ENCODE measurements at regions not wholly inside any gene's neighbourhood (a gene's known extent, or its start where the extent isn't known, plus 50 kb on each side); places are given as distances from the start of the nearest gene placed in this dataset.

GRCh38 chr3:153680526-153680925 lies 440.7 kb upstream of the ARHGEF26 start:
- no peak overlapping the region for H3K27ac ChIP-seq (ENCODE audit: low read depth, low read length)
- H3K36me3 ChIP-seq (ENCODE audit: control insufficient read depth in 1 of 2, insufficient read depth in 2 of 2, low read length in 2 of 2): no peaks in the 10 kb centered on the region
- no peak overlapping the region for H3K4me3 ChIP-seq (ENCODE audit: low read depth in 1 of 2, low read length in 2 of 2)
- H3K4me1 ChIP-seq (ENCODE audit: control insufficient read depth in 1 of 2, insufficient read depth in 2 of 2, low read length in 2 of 2): no peaks in the 10 kb centered on the region
- H3K9ac ChIP-seq (ENCODE audit: low read depth in 1 of 2, low read length in 2 of 2): no peak overlapping the region
- no peaks in the 10 kb centered on the region for H3K27me3 ChIP-seq (ENCODE audit: control insufficient read depth in 1 of 2, insufficient read depth in 2 of 2, low read length in 2 of 2)
- H3K9me3 ChIP-seq (ENCODE audit: control insufficient read depth in 1 of 2, low read length in 2 of 2): no peaks in the 10 kb centered on the region

DNA sequence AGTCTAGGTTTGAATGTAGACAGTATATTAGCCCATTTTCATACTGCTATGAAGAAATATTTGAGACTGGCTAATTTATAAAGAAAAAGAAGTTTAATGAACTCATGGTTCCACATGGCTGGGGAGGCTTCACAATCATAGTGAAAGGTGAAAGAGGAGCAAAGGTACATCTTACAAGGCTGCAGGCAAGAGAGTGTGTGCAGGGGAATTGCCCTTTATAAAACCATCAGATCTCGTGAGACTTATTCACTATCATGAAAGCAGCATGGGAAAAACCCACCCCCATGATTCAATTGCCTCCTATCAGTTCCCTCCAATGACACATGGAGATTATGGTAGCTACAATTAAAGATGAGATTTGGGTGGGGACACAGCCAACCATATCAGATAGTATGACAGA lies 440.1 kb upstream of the ARHGEF26 start:
- H3K9me3 ChIP-seq (ENCODE audit: control insufficient read depth in 1 of 2, low read length in 2 of 2): no peaks in the 10 kb centered on the region
- no peaks in the 10 kb centered on the region for H3K36me3 ChIP-seq (ENCODE audit: control insufficient read depth in 1 of 2, insufficient read depth in 2 of 2, low read length in 2 of 2)
- H3K9ac ChIP-seq (ENCODE audit: low read depth in 1 of 2, low read length in 2 of 2): no peak overlapping the region
- no peak overlapping the region for H3K27ac ChIP-seq (ENCODE audit: low read depth, low read length)
- H3K4me3 ChIP-seq (ENCODE audit: low read depth in 1 of 2, low read length in 2 of 2): no peak overlapping the region
- no peaks in the 10 kb centered on the region for H3K27me3 ChIP-seq (ENCODE audit: control insufficient read depth in 1 of 2, insufficient read depth in 2 of 2, low read length in 2 of 2)
- no peaks in the 10 kb centered on the region for H3K4me1 ChIP-seq (ENCODE audit: control insufficient read depth in 1 of 2, insufficient read depth in 2 of 2, low read length in 2 of 2)

DNA sequence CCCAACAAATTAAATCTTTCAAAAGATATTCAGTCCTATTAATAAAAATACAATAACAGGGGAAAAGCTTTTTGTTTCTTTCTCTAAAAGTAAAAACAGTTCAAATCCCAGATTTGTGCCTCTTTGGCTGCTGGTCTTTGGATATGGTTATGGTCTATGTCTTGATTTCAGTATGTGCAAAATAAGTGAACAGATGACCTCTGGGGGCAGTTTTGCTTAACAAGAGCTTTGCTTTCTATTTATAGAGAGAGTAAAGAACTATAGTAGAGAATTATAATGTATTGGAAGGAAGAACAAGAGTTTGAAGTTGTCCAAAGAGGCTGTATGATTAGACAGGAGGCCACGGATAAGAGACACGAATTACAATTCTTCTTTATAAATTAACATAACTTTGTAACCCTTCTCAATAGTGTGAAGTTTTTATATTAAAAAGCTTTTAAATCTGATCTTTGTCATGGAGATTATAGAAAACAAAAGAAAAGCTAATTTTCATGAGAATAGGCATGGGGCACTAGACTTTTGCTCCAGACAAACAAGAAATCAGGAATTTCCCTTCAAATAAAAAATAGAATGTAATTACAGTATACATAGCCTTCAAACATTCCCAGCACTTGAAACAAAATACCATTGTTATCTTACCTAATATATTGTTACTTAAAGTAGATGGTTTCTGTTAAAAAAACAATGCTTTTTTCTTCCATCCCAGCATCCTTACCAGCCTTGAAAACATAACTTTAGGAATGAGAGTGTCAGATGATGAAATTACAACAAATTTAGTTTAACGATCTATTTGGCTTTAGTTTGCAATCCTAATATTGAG lies 432.7 kb upstream of the ARHGEF26 start:
- Histone ChIP-seq H3K9me3 (ENCODE audit: control insufficient read depth in 1 of 2, low read length in 2 of 2) (no peaks in the 10 kb centered on the region), H3K27ac (ENCODE audit: low read depth, low read length) (no peak overlapping the region), H3K27me3 (ENCODE audit: control insufficient read depth in 1 of 2, insufficient read depth in 2 of 2, low read length in 2 of 2) (no peaks in the 10 kb centered on the region), H3K9ac (ENCODE audit: low read depth in 1 of 2, low read length in 2 of 2) (no peak overlapping the region), H3K4me1 (ENCODE audit: control insufficient read depth in 1 of 2, insufficient read depth in 2 of 2, low read length in 2 of 2) (no peaks in the 10 kb centered on the region), H3K36me3 (ENCODE audit: control insufficient read depth in 1 of 2, insufficient read depth in 2 of 2, low read length in 2 of 2) (no peaks in the 10 kb centered on the region), H3K4me3 (ENCODE audit: low read depth in 1 of 2, low read length in 2 of 2) (no peak overlapping the region)

- Histone ChIP-seq H3K27ac (ENCODE audit: low read depth, low read length) (no peak overlapping the region), H3K27me3 (ENCODE audit: control insufficient read depth in 1 of 2, insufficient read depth in 2 of 2, low read length in 2 of 2) (no peaks in the 10 kb centered on the region), H3K9me3 (ENCODE audit: control insufficient read depth in 1 of 2, low read length in 2 of 2) (no peaks in the 10 kb centered on the region), H3K36me3 (ENCODE audit: control insufficient read depth in 1 of 2, insufficient read depth in 2 of 2, low read length in 2 of 2) (no peaks in the 10 kb centered on the region), H3K4me1 (ENCODE audit: control insufficient read depth in 1 of 2, insufficient read depth in 2 of 2, low read length in 2 of 2) (no peaks in the 10 kb centered on the region), H3K9ac (ENCODE audit: low read depth in 1 of 2, low read length in 2 of 2) (no peak overlapping the region), H3K4me3 (ENCODE audit: low read depth in 1 of 2, low read length in 2 of 2) (no peak overlapping the region)
Observed at GRCh38 chr3:153693207-153693606, 428.0 kb upstream of the ARHGEF26 start.

DNA sequence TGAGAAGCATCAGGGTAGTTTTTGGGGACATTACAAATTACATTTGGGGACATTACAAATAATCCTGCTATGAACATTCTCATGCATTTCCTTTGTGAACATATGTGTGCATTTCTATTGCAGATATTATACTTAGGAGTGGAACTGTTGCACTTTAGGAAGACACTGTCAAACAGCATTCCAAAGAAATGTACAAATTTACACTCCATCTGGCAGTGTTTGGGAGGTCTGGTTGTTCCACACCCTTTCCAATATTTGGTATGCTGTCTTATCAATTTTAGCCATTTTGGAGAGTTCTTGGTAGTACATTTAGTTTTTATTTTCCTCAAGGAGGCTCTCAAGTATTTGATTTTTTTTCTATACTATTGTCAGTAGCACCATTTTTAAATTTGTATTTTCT lies 419.1 kb upstream of the ARHGEF26 start:
- Histone ChIP-seq H3K27ac (ENCODE audit: low read depth, low read length) (no peak overlapping the region), H3K4me1 (ENCODE audit: control insufficient read depth in 1 of 2, insufficient read depth in 2 of 2, low read length in 2 of 2) (no peaks in the 10 kb centered on the region), H3K27me3 (ENCODE audit: control insufficient read depth in 1 of 2, insufficient read depth in 2 of 2, low read length in 2 of 2) (no peaks in the 10 kb centered on the region), H3K4me3 (ENCODE audit: low read depth in 1 of 2, low read length in 2 of 2) (no peak overlapping the region), H3K9ac (ENCODE audit: low read depth in 1 of 2, low read length in 2 of 2) (no peak overlapping the region), H3K36me3 (ENCODE audit: control insufficient read depth in 1 of 2, insufficient read depth in 2 of 2, low read length in 2 of 2) (no peaks in the 10 kb centered on the region), H3K9me3 (ENCODE audit: control insufficient read depth in 1 of 2, low read length in 2 of 2) (no peaks in the 10 kb centered on the region)

DNA sequence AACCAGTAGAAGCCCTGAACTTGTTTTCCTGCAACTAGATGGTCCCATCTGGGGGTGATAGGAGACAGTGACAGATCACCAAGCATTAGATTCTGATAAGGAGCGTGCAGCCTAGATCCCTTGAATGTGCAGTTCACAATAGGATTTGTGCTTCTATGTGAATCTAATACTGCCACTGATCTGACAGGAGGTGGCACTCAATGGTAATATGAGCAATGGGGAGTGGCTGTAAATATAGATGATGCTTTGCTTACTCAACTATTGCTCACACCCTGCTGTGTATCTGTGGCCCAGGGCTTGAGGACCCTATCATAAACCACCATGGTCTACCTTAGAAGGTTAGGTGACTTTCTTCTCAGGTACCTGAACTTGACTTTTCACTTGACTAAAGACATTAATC lies 417.1 kb upstream of the ARHGEF26 start:
- no peak overlapping the region for H3K4me3 ChIP-seq (ENCODE audit: low read depth in 1 of 2, low read length in 2 of 2)

GRCh38 chr3:153706706-153707105 lies 414.5 kb upstream of the ARHGEF26 start:
- Histone ChIP-seq H3K36me3 (ENCODE audit: control insufficient read depth in 1 of 2, insufficient read depth in 2 of 2, low read length in 2 of 2) (no peaks in the 10 kb centered on the region), H3K27me3 (ENCODE audit: control insufficient read depth in 1 of 2, insufficient read depth in 2 of 2, low read length in 2 of 2) (peaks cover 0 to 2% of the 10 kb centered on the region in 2 donors), H3K27ac (ENCODE audit: low read depth, low read length) (no peak overlapping the region), H3K4me3 (ENCODE audit: low read depth in 1 of 2, low read length in 2 of 2) (no peak overlapping the region), H3K9ac (ENCODE audit: low read depth in 1 of 2, low read length in 2 of 2) (no peak overlapping the region), H3K4me1 (ENCODE audit: control insufficient read depth in 1 of 2, insufficient read depth in 2 of 2, low read length in 2 of 2) (no peaks in the 10 kb centered on the region), H3K9me3 (ENCODE audit: control insufficient read depth in 1 of 2, low read length in 2 of 2) (no peaks in the 10 kb centered on the region)

More for the DNA sequence above, 417.1 kb upstream of the ARHGEF26 start:
- Histone ChIP-seq H3K27me3 (ENCODE audit: control insufficient read depth in 1 of 2, insufficient read depth in 2 of 2, low read length in 2 of 2) (peaks cover 0 to 2% of the 10 kb centered on the region in 2 donors), H3K9ac (ENCODE audit: low read depth in 1 of 2, low read length in 2 of 2) (no peak overlapping the region), H3K4me1 (ENCODE audit: control insufficient read depth in 1 of 2, insufficient read depth in 2 of 2, low read length in 2 of 2) (no peaks in the 10 kb centered on the region), H3K27ac (ENCODE audit: low read depth, low read length) (no peak overlapping the region), H3K9me3 (ENCODE audit: control insufficient read depth in 1 of 2, low read length in 2 of 2) (no peaks in the 10 kb centered on the region), H3K36me3 (ENCODE audit: control insufficient read depth in 1 of 2, insufficient read depth in 2 of 2, low read length in 2 of 2) (no peaks in the 10 kb centered on the region)

- Histone ChIP-seq H3K27me3 (ENCODE audit: control insufficient read depth in 1 of 2, insufficient read depth in 2 of 2, low read length in 2 of 2) (no peaks in the 10 kb centered on the region), H3K36me3 (ENCODE audit: control insufficient read depth in 1 of 2, insufficient read depth in 2 of 2, low read length in 2 of 2) (no peaks in the 10 kb centered on the region), H3K27ac (ENCODE audit: low read depth, low read length) (no peak overlapping the region), H3K9ac (ENCODE audit: low read depth in 1 of 2, low read length in 2 of 2) (no peak overlapping the region), H3K4me1 (ENCODE audit: control insufficient read depth in 1 of 2, insufficient read depth in 2 of 2, low read length in 2 of 2) (no peaks in the 10 kb centered on the region), H3K9me3 (ENCODE audit: control insufficient read depth in 1 of 2, low read length in 2 of 2) (no peaks in the 10 kb centered on the region), H3K4me3 (ENCODE audit: low read depth in 1 of 2, low read length in 2 of 2) (no peak overlapping the region)
Observed at GRCh38 chr3:153714016-153714415, 407.2 kb upstream of the ARHGEF26 start.

GRCh38 chr3:153714588-153715290 lies 406.5 kb upstream of the ARHGEF26 start:
- Histone ChIP-seq H3K36me3 (ENCODE audit: control insufficient read depth in 1 of 2, insufficient read depth in 2 of 2, low read length in 2 of 2) (no peaks in the 10 kb centered on the region), H3K27ac (ENCODE audit: low read depth, low read length) (no peak overlapping the region), H3K9me3 (ENCODE audit: control insufficient read depth in 1 of 2, low read length in 2 of 2) (no peaks in the 10 kb centered on the region), H3K9ac (ENCODE audit: low read depth in 1 of 2, low read length in 2 of 2) (no peak overlapping the region), H3K4me3 (ENCODE audit: low read depth in 1 of 2, low read length in 2 of 2) (no peak overlapping the region), H3K27me3 (ENCODE audit: control insufficient read depth in 1 of 2, insufficient read depth in 2 of 2, low read length in 2 of 2) (no peaks in the 10 kb centered on the region), H3K4me1 (ENCODE audit: control insufficient read depth in 1 of 2, insufficient read depth in 2 of 2, low read length in 2 of 2) (no peaks in the 10 kb centered on the region)

GRCh38 chr3:153722157-153722556 lies 399.0 kb upstream of the ARHGEF26 start:
- no peak overlapping the region for H3K9ac ChIP-seq (ENCODE audit: low read depth in 1 of 2, low read length in 2 of 2)

More at GRCh38 chr3:153722157-153722556, 399.0 kb upstream of the ARHGEF26 start:
- no peak overlapping the region for H3K27ac ChIP-seq (ENCODE audit: low read depth, low read length)
- H3K27me3 ChIP-seq (ENCODE audit: control insufficient read depth in 1 of 2, insufficient read depth in 2 of 2, low read length in 2 of 2): no peaks in the 10 kb centered on the region
- H3K9me3 ChIP-seq (ENCODE audit: control insufficient read depth in 1 of 2, low read length in 2 of 2): no peaks in the 10 kb centered on the region
- no peaks in the 10 kb centered on the region for H3K4me1 ChIP-seq (ENCODE audit: control insufficient read depth in 1 of 2, insufficient read depth in 2 of 2, low read length in 2 of 2)
- H3K36me3 ChIP-seq (ENCODE audit: control insufficient read depth in 1 of 2, insufficient read depth in 2 of 2, low read length in 2 of 2): no peaks in the 10 kb centered on the region
- no peak overlapping the region for H3K4me3 ChIP-seq (ENCODE audit: low read depth in 1 of 2, low read length in 2 of 2)
